Activated T-cell treated with anti-CD3 and anti-CD28 coated beads, Interleukin-2, amount 50 U/mL, for 4 hours (primary cell): ENCODE measurements at regions not wholly inside any gene's neighbourhood (a gene's known extent, or its start where the extent isn't known, plus 50 kb on each side); places are given as distances from the start of the nearest gene placed in this dataset.

Source experiments
- ATAC-seq, 2 donors: fragments of 200-7000 bp; cut with Tn5 transposase; one replicate each; pipeline ENCODE4 v1.10.0; 2021
- DNase-seq: peaks from one replicate; pipeline ENCODE4 v3.0.0-alpha.2; 2020
- H3K27me3 Mint-ChIP-seq: one replicate; pipeline ENCODE4 v1.8.0; 2021; ENCODE audit warnings: low read depth, mixed read lengths
- H3K36me3 Mint-ChIP-seq: one replicate; pipeline ENCODE4 v1.8.0; 2022; ENCODE audit warnings: mixed read lengths; ENCODE audit not compliant: insufficient read depth
- H3K4me1 Mint-ChIP-seq: one replicate; pipeline ENCODE4 v1.8.0; 2021; ENCODE audit warnings: low read depth, mixed read lengths
- H3K4me3 Mint-ChIP-seq: one replicate; pipeline ENCODE4 v1.8.0; 2021; ENCODE audit warnings: mild to moderate bottlenecking, moderate library complexity, mixed read lengths
- H3K9me3 Mint-ChIP-seq: one replicate; pipeline ENCODE4 v1.8.0; 2021; ENCODE audit warnings: mixed read lengths

DNA sequence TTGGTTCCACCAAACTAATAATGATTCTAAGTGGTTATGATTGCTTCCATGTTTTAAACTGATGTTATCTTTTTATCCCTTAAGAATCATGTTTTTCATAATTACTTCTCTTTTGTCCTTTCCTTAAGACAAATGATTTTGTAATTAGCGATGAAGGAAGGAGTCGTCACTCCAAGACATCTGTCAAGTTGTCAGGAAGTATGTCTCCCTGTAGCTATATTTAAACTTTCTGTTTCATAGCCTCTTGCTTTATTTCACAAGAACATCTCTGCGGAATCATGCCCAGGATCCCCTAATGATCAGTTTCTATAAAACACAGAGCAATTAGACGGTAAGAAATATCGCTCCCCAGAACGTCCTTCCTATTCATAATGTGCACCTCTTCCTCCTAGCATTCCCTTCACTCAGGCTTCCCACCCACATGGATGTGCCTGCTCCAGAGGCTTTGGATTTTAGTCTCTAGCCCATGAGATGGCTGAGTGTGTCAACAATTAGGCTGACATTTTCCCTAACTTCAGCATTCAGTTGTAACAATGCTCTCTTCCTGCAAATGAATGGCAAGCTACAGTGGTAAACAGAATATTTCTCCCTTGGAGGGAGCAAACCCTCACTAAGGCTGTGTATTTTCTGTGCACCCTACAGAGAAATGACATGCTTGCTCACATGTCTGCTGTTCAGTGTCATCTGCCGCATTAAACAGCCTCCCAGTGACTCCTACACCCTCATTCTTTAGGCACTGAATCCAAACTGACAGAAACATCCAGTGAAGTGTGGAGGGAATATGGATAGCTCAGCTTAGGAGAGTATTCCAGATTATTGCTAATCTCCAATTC lies 879.6 kb upstream of the CELF4 start:
- DNase-seq, result no peak
- Mint-ChIP-seq H3K27me3 (no peaks in the 10 kb centered on the region), H3K4me3 (no peak overlapping the region), H3K36me3 (no peaks in the 10 kb centered on the region), H3K9me3 (no peaks in the 10 kb centered on the region), H3K4me1 (no peaks in the 10 kb centered on the region)
- no peak for ATAC-seq

DNA sequence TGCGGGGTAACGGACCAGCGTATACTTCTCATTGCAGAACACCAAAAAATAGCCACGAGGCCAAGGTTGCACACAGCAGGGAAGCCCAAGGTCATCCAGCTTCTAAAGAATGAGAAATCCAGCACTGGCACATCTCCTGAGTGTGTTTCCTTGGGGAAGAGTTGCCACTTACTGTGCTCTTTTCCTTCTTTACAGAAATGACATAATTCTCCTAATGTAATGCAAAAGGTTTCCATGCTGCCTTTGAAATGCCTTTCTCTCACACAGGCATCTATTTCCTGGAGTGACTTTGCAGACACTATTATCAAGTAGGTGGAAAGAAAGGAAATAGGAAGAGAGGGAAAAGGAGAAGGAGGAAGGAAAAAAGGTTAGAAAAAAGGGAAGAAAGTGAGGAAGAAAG lies 862.1 kb upstream of the CELF4 start:
- Mint-ChIP-seq H3K27me3 (no peaks in the 10 kb centered on the region), H3K4me3 (no peak overlapping the region), H3K9me3 (no peaks in the 10 kb centered on the region), H3K4me1 (no peaks in the 10 kb centered on the region), H3K36me3 (no peaks in the 10 kb centered on the region)
- no peak for ATAC-seq
- DNase-seq, result no peak

DNA sequence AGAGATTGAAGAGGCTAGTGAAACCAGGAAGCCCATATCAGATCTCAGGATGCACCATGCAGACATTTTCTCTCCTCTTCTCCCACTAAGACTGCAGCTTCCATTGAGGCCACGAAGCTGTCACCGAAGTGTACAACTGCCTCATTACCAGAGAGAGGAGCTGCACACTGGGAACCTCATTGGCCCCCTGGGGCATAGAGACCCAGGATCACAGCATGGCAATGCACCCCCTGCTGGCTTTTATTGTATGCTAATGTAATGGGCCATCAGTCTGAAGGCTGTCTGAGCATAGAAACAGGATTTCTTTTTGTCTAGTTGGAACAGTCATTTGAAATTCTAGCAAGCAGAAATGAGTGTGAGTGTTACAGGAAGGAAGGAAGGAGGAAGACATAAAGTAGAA lies 861.6 kb upstream of the CELF4 start:
- no peak for ATAC-seq
- Mint-ChIP-seq H3K4me1 (no peaks in the 10 kb centered on the region), H3K9me3 (no peaks in the 10 kb centered on the region), H3K4me3 (no peak overlapping the region), H3K36me3 (no peaks in the 10 kb centered on the region), H3K27me3 (no peaks in the 10 kb centered on the region)
- DNase-seq, result no peak

DNA sequence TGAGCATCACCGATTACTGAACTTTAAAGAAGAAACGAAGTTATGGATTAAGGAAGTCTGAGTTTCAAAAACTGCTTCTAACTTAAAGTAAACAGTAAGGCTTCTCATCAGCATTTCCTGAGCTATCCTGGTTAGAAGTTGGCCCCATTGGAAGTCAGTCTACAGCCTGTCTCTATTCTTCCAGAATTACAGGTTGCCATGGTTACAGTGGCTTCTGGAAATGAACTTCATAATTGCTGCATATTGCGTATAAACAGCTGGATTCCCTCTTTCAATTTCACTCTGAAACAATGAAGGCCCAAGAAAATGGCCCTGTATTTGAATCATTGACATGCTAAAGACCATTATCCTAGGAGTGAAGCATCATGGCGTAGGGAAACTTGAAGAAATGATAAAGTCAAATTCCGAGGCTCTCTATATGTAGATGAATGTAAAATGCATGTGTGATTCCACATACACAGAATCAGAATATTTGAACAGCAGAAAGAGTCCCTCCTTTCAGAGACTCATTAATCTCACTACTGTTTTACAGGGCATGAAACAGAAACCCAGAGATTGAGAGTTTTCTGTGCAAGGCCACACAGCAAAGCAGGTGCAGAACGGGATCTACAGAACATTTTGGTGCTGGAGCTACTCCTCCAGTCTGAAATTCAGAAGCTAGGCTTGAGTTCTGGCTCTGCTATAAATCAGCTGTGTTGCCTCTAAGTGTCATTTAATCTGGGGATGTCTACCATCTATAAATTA lies 856.4 kb upstream of the CELF4 start:
- Mint-ChIP-seq H3K4me1 (no peaks in the 10 kb centered on the region), H3K9me3 (no peaks in the 10 kb centered on the region), H3K27me3 (no peaks in the 10 kb centered on the region), H3K36me3 (no peaks in the 10 kb centered on the region), H3K4me3 (no peak overlapping the region)
- ATAC-seq, result no peak
- DNase-seq, result no peak

DNA sequence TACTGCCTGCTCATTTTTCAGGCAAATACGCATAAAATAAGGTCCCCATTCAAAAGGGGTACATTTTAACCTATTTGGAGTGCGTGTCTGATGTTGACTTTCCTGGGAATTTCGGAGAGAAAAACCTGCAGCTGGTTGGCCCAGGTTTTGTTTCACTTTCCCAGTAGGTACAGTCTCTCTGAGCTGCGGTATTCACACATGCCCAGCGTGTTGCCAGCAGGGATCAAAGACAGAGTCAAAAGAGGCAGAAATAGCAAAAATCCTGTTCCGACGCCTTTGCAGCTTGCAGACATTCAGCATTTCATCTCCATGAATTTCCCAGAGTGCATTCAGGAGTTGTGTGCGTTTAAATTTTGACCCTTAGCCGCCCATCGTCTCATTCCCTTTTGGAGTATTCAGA lies 855.4 kb upstream of the CELF4 start:
- H3K9me3 Mint-ChIP-seq, result no peaks in the 10 kb centered on the region
- DNase-seq (no peak), ATAC-seq (no peak)
- no peaks in the 10 kb centered on the region for H3K36me3 Mint-ChIP-seq
- H3K4me3 Mint-ChIP-seq, result no peak overlapping the region
- no peaks in the 10 kb centered on the region for H3K4me1 Mint-ChIP-seq
- H3K27me3 Mint-ChIP-seq, result no peaks in the 10 kb centered on the region

DNA sequence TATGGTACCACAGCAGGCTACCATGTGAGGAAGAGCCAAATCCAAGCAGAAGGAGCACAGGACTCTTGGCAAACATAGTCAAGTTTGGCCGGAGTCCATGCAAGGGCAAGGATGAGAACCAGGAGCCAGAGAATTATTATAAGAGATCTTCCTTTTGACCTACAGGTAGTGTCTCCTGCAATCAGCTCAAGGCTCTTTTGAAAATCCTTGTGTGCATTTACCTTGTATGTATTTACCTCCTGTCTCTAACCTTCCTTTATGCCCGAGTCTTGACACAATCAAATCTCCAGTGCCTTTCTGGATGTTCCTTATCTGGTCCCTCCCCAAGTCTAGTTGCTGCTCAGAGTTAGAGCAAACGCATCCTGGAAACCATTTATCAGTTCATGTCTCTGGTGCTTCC lies 855.0 kb upstream of the CELF4 start:
- H3K4me1 Mint-ChIP-seq, result no peaks in the 10 kb centered on the region
- no peak for ATAC-seq
- H3K36me3 Mint-ChIP-seq, result no peaks in the 10 kb centered on the region
- H3K27me3 Mint-ChIP-seq, result no peaks in the 10 kb centered on the region
- no peak for DNase-seq
- no peak overlapping the region for H3K4me3 Mint-ChIP-seq
- no peaks in the 10 kb centered on the region for H3K9me3 Mint-ChIP-seq

DNA sequence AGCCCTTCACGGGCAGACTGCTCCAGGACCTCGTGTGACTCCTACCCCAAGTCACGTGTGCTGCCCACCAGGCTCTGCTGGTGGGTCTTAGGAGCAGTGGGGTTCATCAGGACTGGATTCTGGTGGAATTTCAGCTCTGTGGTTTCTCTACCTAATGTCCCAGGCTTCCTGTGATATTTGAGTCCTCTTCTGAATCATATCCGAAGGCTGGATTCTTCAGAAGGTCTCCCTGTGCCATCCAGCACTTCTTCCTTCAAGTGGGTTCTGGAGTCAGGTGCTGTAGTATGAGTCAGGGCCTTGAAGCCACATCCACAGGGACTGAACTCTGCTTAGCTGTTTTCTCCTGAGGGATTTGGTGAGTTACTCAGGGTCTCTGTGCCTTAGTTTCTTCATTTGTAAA lies 850.2 kb upstream of the CELF4 start:
- H3K4me3 Mint-ChIP-seq, result no peak overlapping the region
- H3K9me3 Mint-ChIP-seq, result no peaks in the 10 kb centered on the region
- no peaks in the 10 kb centered on the region for H3K36me3 Mint-ChIP-seq

DNA sequence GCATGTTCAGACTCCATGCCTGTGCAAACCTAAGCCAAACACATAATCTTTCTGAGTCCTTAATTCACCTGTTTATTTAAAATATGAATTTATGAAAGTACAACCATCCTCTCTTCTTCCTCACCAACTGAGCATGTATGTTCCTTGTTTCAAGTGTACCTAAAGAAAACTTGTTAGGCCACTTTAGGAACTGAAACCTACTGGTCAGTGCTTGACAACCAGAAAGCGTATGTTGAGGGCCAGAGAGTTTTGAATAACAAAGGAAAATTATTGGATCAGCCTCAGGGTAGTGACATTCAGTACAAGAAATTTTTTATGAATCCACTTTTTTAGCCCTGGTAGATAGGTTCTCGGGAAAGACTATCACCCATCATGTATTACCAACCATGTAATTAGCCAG lies 847.6 kb upstream of the CELF4 start:
- no peak for ATAC-seq
- no peaks in the 10 kb centered on the region for H3K27me3 Mint-ChIP-seq
- no peaks in the 10 kb centered on the region for H3K36me3 Mint-ChIP-seq
- H3K9me3 Mint-ChIP-seq, result peaks cover 6% of the 10 kb centered on the region
- DNase-seq, result no peak
- H3K4me1 Mint-ChIP-seq, result no peaks in the 10 kb centered on the region
- H3K4me3 Mint-ChIP-seq, result no peak overlapping the region

More for the DNA sequence above, 850.2 kb upstream of the CELF4 start:
- DNase-seq, result no peak
- ATAC-seq, result no peak
- H3K27me3 Mint-ChIP-seq, result no peaks in the 10 kb centered on the region
- no peaks in the 10 kb centered on the region for H3K4me1 Mint-ChIP-seq

DNA sequence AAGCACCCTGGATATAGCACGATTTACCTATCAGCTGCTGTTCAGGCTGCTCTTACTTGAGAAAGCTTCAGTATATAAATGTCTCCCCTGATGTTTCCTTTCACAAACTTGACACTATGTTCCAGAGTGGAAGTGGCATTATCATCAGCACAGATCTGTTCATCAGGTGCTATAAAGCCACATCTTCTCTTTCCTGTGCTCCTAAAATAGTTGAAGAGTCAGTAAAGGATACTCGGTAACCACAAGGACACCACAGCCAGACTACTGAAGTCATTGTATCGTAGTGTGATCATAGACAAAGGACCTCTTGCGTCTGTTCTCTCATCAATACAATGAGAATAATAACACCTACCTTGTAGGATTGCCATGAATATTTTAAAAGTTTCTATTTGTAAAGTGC lies 841.0 kb upstream of the CELF4 start:
- DNase-seq, result no peak
- Mint-ChIP-seq H3K27me3 (no peaks in the 10 kb centered on the region), H3K4me1 (no peaks in the 10 kb centered on the region), H3K9me3 (peaks cover 6% of the 10 kb centered on the region), H3K4me3 (no peak overlapping the region), H3K36me3 (no peaks in the 10 kb centered on the region)
- ATAC-seq, result no peak

DNA sequence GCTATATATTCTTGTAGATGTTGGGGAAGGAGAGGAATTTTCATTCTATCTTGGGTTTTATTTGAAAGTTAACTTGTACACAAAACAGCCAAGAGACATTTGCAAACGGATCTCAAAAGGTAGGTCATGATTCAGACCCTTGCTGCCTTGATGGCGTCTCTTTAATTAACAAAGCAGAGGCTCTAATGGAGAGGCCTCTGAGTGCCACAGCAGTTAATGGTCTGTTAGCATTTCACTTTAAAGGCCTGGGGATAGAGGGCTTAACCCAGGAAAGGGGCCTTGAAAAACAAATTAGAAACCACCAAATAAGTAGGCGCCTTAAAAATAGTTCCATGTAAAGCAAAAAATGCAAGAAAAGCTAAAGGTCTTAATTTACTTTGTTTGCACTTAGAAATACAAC lies 836.9 kb upstream of the CELF4 start:
- no peaks in the 10 kb centered on the region for H3K27me3 Mint-ChIP-seq
- H3K9me3 Mint-ChIP-seq, result peaks cover 6% of the 10 kb centered on the region
- H3K36me3 Mint-ChIP-seq, result no peaks in the 10 kb centered on the region
- DNase-seq (no peak), ATAC-seq (no peak)
- H3K4me1 Mint-ChIP-seq, result no peaks in the 10 kb centered on the region
- H3K4me3 Mint-ChIP-seq, result no peak overlapping the region

DNA sequence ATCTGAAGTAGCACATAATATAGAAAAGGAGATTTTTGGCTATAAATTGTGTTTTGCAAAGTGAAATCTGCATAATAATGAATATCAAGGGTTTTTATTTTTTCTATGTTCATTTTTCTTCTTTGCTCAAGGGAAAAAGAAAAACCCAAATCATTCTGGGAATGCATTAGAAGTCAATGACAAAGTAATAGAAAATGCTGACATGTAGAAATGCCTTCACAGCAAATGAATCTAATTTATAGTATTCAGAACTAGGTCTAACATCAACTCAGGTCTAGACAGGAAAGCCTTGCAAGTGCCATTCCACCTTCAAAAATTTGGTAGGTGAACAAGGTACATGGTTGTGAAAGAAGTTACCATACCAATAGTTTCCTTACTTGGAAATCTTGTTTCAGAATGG lies 831.5 kb upstream of the CELF4 start:
- no peaks in the 10 kb centered on the region for H3K4me1 Mint-ChIP-seq
- H3K36me3 Mint-ChIP-seq, result no peaks in the 10 kb centered on the region
- no peak overlapping the region for H3K4me3 Mint-ChIP-seq
- peaks cover 6% of the 10 kb centered on the region for H3K9me3 Mint-ChIP-seq
- H3K27me3 Mint-ChIP-seq, result no peaks in the 10 kb centered on the region
- ATAC-seq (no peak), DNase-seq (no peak)

DNA sequence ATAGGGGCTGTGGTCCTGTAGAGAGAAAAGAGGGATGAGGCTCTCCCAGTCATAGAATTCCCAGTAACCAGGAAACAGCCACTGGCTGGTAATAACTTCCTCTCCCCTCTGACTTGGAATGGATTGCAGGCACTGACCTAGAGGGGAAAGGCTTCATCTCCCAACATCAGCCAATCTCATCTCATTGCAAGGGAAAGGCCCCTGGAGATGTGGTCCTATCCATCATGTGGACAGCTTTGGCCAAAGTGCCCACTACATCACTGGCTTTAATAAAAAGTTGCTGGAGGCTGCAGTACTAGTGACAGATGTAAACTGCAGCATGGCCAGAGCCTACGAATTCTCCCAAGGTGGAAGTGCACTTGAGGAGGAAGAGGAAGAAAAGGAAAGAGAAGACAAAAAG lies 820.5 kb upstream of the CELF4 start:
- no peaks in the 10 kb centered on the region for H3K4me1 Mint-ChIP-seq
- DNase-seq, result no peak
- H3K9me3 Mint-ChIP-seq, result no peaks in the 10 kb centered on the region
- no peak for ATAC-seq
- H3K36me3 Mint-ChIP-seq, result no peaks in the 10 kb centered on the region
- no peak overlapping the region for H3K4me3 Mint-ChIP-seq
- no peaks in the 10 kb centered on the region for H3K27me3 Mint-ChIP-seq

DNA sequence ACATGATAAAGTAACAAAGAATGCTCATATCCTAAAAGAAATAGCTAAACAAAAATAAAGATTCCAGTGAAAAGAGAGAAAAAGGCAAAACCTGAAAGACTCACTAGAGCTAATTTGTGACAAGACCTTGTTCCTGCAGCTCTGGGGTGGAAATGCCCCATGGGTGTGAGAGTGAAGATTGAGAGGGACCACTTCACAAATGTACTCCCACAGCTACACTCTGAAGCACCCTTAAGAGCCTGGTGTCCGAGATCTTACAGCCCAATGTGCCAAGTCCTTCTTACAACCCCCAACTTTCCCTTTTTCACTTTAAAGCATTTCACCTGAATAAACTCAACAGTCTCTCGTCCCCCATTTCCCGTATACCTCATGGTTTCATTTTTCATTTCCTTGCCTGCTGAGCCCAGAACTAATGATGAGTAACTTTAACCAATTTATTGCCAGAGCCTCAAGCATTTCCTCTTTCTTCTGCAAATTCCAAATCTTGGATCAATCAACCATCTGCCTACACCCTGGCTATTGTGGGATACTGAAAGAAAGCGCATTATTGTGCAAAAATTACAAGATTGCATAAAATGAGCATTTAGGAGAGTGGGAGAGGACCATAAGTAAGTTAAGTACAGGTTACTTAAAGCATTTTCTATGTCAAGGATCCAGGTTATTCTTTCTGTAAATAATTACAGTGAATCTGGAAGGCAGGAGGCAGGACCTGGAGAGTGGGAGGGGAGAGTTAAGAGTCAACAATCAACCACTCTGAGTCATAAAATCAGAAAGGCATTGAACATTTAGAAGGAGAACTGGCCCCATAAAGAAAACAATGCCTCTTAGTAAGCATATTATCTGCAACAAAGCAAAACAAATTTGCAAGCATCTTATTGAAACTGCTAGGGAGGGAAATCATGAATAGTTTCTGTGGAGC lies 804.4 kb upstream of the CELF4 start:
- Mint-ChIP-seq H3K27me3 (no peaks in the 10 kb centered on the region), H3K36me3 (no peaks in the 10 kb centered on the region), H3K9me3 (peaks cover 19% of the 10 kb centered on the region), H3K4me1 (peaks cover 6% of the 10 kb centered on the region), H3K4me3 (peak overlapping the region; percentile 45)
- no peak for DNase-seq
- no peak for ATAC-seq

DNA sequence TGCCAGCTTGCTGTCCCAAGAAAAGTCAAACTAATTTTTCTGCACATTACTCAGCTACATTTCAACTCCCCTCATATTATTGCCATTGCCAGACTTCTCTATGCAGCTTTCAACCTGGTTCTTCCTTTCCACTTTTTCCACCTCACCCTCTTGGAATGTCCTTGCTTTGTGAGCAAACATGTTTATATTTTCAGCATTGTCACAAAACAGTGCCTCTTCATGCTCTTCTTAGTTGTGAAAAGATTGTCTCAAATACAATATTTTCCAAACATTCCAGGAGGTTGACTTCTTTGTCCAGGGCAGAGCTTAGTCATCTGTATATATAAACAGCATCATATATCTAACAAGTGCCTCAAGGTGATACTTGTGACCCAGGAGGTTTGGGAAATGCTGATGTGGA lies 803.3 kb upstream of the CELF4 start:
- H3K27me3 Mint-ChIP-seq, result no peaks in the 10 kb centered on the region
- peaks cover 6% of the 10 kb centered on the region for H3K4me1 Mint-ChIP-seq
- H3K4me3 Mint-ChIP-seq, result no peak overlapping the region
- peaks cover 15% of the 10 kb centered on the region for H3K9me3 Mint-ChIP-seq
- DNase-seq, result no peak
- ATAC-seq, result no peak
- no peaks in the 10 kb centered on the region for H3K36me3 Mint-ChIP-seq
